Left renal cortex interstitium (tissue), 4 donors: ENCODE measurements at regions not wholly inside any gene's neighbourhood (a gene's known extent, or its start where the extent isn't known, plus 50 kb on each side); places are given as distances from the start of the nearest gene placed in this dataset.
"Not testable (repeated sequence)": the region's sequence is repeated elsewhere in the genome, so short reads cannot be mapped to it uniquely, and the experiment has no call there.

Source experiments
- DNase-seq, 4 donors: peaks; one replicate each; pipeline ENCODE4 v3.0.0-alpha.2; 2013; ENCODE audit warnings: low read depth in 4 of 4, low spot score in 2 of 4, missing footprints in 1 of 4

GRCh38 chr5:92022415-92023140, 639.5 kb upstream of the ARRDC3 start:
- DNase-seq = no peak

GRCh38 chr5:92019376-92019990, 636.4 kb upstream of the ARRDC3 start:
- no peak for DNase-seq

DNA sequence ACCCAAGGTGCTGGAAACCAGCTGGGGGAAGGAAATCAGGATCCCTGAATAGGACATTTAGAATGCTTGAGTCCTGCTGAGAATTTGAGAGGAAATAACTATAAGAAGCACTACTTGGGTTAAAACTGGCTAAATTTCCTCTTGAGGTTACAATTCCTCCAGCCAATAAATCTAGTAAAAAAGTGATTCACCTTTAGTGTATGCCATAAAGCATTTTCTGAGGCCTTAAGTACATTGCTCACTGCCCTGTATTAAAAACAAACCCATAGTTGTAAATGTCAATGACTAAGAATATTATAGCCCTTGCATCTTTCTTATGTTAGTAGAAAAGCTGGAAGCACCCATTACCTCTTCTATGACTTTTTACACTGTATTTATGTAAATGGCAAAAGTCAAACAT, 634.7 kb upstream of the ARRDC3 start:
- DNase-seq = peak in 3 of 4 donors; percentile 1 to 18 (median 7)

- not testable (repeated sequence) for DNase-seq
Observed at GRCh38 chr5:92011845-92012244, 628.7 kb upstream of the ARRDC3 start.

- DNase-seq = no peak
Observed at GRCh38 chr5:92003806-92004205, 620.7 kb upstream of the ARRDC3 start.

GRCh38 chr5:92002721-92003274, 619.7 kb upstream of the ARRDC3 start:
- DNase-seq = no peak

- no peak for DNase-seq
Observed at GRCh38 chr5:91998774-91999173, 615.7 kb upstream of the ARRDC3 start.

- DNase-seq = no peak
Observed at GRCh38 chr5:91983869-91984268, 600.8 kb upstream of the ARRDC3 start.

- DNase-seq = no peak
Observed at GRCh38 chr5:91978221-91978882, 595.2 kb upstream of the ARRDC3 start.

GRCh38 chr5:91977579-91977978, 594.5 kb upstream of the ARRDC3 start:
- no peak for DNase-seq

- no peak for DNase-seq
Observed at GRCh38 chr5:91976451-91976850, 593.3 kb upstream of the ARRDC3 start.

- DNase-seq = no peak
Observed at GRCh38 chr5:91963166-91963565, 580.0 kb upstream of the ARRDC3 start.

DNA sequence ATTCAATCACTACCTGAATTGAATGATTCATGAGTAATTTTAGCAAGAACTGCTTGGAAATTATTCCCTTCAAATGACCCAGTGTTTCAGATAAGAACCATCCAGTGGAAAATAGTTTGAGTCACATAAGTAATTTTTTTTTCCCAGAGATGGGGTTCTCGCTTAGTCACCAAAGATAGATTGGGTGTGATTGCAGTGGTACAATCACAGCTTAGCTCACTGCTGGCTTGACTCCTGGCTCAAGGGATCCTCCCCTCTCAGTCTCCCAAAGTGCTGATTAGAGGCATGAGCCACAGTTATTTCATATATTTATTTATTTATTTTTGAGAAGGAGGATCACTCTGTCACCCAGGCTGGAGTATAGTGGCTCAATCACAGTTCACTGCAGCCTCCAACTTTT, 574.5 kb upstream of the ARRDC3 start:
- no peak for DNase-seq

DNA sequence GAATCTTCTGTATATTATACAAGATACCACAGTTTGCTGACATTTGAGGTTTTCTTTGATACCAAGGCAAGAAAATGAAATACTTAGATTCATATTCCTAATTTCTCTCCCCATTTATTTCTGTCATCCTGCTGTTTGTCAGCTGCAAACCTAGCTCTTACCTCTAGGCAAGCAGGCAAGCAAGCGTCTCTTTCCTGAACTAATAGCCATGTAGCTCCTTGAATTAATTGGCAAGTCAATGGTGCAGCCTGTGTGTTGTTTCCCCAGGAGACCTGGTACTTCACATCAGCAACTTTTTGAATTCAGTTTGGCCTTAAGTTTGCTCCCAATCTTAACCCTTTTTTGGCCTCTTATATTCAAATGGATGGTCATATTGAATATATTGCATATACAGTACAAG, 573.6 kb upstream of the ARRDC3 start:
- no peak for DNase-seq

- DNase-seq = no peak
Observed at GRCh38 chr5:91955610-91956009, 572.5 kb upstream of the ARRDC3 start.

DNA sequence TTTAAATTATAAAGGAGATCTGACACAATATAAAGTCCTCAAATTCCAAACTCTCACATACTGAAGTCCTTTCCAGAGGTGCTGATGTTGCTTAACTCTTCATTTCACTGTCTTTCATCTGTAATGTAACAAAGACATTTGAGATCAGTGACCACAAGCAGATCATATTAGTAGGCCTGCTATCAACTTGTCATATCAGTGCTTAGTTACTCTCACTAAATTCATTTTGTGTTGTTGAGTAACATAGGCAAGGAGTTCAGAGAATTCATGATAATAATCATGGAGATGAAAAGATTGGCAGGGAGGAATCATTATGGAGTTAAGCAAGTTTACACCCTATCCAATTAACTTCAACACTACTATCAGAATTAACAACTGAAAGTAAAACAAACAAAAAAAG, 571.0 kb upstream of the ARRDC3 start:
- no peak for DNase-seq

- DNase-seq = no peak
Observed at GRCh38 chr5:91950328-91950727, 567.2 kb upstream of the ARRDC3 start.

DNA sequence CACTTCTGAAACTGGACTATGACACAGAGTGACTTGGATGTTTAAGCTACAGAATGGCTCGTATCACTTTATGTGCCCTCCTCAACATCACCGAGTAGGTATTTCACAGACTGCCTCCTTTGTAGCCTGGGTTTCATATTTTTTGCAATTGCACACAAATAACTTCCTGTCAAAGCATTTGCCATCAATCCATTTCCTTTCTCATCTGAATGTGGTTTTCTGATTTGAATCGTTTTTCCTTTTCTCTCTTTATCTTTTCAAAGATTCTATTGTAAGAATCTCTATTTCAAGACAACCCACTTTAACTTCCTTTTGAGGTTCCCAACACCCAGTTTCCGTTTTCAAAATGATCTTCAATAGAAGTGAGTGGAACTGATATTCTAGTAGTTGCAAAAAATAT, 563.8 kb upstream of the ARRDC3 start:
- no peak for DNase-seq

DNA sequence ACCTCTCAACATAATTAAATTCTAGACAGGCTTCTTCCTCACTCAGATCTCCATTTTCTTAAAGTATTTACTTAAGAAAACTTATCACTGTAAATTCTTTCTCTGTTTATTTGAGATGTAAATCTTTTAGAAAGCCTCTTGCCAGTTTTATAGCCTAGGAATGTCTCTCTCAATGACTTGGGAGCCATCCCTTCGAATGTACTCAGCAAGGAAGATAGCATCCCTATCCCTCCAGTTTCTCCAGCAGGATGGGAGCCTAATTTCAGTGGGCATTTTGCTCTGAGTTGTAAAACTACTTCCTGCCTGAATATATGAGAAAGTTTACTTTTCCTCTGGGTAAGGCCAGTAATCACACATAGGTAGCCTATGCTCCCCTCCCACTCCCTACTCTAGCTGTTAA, 558.5 kb upstream of the ARRDC3 start:
- DNase-seq = peak in 1 of 4 donors; percentile 13

DNA sequence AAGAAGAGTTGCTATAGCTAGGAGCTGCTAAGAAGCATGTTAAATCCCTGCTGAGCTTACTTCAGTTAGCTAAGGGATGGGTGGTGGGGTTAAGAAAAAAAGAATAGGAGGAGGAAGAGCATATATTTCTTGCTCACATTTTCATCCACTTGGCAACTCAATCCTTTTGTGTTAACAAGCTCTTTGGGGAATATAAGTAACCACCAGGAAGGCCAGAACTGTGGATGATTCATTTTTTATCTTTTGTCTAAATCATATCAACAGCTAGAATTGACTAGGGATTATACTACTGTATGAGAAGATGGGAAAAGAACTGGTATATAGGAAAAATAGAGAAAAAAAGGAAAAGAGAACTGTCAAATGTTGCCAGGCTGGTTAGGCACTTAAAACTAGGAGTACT, 555.3 kb upstream of the ARRDC3 start:
- no peak for DNase-seq

GRCh38 chr5:91937121-91937520, 554.0 kb upstream of the ARRDC3 start:
- DNase-seq = no peak

GRCh38 chr5:91929522-91929817, 546.4 kb upstream of the ARRDC3 start:
- DNase-seq = peak in 1 of 4 donors; percentile 0
